GM21723 (cell line): ENCODE measurements at regions not wholly inside any gene's neighbourhood (a gene's known extent, or its start where the extent isn't known, plus 50 kb on each side); places are given as distances from the start of the nearest gene placed in this dataset.

Experiments used
- ATAC-seq: cut with Tn5 transposase; IDR thresholded peaks from one replicate; pipeline ENCODE4 v1.9.1; 2021; ENCODE audit warnings: mild to moderate bottlenecking, moderate library complexity; ENCODE audit not compliant: unreplicated experiment

DNA sequence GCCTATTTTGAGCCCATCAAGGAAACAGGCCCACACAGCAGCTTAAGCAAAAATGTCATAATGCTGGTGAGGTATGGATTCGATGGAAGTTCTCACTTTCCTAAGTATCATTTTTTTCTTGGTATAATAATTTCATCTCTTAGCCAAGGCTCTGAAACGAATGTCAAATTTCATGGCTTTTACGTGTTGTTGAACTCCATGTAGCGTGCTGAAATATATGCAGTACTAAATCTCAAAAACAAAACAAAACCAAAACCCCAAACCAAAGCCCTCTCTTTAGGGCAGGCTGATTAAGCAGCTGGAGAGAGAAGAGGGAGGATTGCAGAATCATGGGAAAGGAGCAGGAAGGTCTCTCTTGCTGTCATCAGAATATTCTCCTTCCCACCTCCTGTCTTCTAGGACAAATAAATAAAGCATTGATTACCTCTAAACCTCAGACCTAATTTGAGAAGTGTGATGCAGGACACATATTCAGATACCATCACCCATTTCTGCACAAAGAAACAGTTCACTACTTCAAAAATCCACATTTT lies 58.3 kb downstream of the TMEM174 start:
- ATAC-seq = no peak

DNA sequence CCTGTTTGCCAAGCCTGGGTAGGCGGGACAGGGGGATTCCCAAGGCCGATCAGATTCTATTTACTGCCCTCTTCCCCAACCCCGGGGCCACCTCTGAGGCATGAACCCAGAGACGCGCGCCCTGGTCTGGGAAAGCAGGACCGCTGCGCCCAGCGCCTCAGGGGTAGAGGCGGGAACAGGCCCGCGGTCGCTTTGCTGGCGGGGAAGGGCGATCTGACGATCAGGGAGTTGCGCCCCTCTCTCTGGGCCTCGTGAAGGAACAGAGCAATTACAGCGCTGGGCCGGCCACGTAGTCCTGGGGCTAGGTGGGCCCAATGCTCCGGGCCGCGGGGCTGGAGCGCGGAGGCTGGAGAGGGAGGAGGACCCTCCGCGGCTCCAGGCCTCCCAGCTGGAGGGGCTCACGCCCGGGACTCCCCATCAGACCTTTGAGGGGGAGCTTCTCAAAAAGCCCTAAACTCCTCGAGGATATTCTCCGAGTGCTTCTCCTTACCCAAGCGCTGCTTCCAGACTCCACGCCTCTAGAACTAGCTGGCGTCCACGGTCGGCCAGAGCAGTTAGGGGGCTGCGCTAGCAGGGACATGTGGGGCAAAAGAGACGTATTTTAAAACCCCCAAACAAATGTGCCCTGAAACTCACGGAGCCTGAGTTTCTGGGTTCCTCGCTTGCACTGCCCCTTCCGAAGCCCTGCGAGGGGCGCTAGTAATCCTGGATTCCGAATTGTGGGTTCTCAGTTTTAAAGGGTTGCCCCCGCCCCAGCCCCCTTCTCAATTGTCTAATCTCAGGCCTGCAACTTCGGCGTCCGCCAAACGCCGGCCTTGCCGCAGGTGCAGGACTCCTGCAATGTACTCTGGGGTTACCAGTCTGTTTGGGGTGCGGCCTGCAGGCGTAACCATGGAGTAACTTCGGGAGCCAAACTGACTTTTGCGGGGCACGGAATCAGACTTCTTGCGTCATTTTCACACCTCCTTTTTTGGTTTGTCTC lies 57.6 kb downstream of the TMEM174 start:
- no peak for ATAC-seq

DNA sequence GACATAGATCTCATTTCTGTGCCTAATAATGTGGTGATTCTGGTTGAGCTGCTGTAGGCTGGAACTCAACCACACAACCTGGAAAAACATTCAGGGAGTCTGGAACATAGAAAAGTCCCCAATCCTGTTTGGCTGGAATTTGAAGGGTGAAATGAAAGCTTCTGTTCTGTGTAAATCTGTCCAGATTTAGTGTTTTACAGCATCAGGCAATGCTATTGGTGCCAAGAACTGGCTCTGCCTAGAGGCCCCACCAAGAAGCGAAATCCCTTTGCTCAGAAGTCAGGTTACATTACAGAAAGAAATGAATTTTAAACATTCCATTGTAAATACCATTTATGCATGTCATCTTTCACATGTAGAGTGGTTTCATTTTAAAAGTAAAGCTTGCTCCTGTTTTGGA lies 56.3 kb downstream of the TMEM174 start:
- no peak for ATAC-seq

DNA sequence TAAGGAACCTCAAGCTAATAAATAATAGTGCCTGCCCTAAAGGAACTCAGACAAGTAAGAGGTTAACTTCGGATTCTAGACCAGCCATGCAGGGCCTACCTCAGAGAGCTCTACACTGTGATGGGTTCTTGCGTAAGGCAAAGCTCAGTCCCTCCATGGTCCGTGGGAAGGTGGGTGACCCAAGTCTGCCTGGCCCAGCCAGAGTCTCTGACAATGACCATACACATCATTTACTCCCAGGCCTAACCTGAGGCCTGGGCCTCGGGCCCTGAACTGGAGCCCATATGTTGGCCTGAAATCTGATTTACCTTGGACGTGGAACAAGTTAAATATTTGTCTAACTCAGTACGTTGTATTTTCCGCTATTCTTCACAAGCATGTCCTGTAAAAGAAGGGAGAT lies 55.1 kb downstream of the TMEM174 start:
- ATAC-seq = no peak
